Activated T-cell treated with anti-CD3 and anti-CD28 coated beads for 24 hours (primary cell): ENCODE measurements at regions not wholly inside any gene's neighbourhood (a gene's known extent, or its start where the extent isn't known, plus 50 kb on each side); places are given as distances from the start of the nearest gene placed in this dataset.
A peak's percentile ranks its signal among the peaks of the same experiment; 100 is the strongest.
"Not testable (repeated sequence)": the region's sequence is repeated elsewhere in the genome, so short reads cannot be mapped to it uniquely, and the experiment has no call there.

Experiments used
- DNase-seq: peaks from one replicate; pipeline ENCODE4 v3.0.0-alpha.2; 2020; ENCODE audit warnings: low read depth

GRCh38 chr7:3094701-3095445, 51.2 kb upstream of the CARD11 start:
- peak; percentile 23 for DNase-seq

- no peak for DNase-seq
These were observed 54.1 kb upstream of the CARD11 start for GRCh38 chr7:3097734-3098133.

- no peak for DNase-seq
These were observed 58.5 kb upstream of the CARD11 start for GRCh38 chr7:3102159-3102558.

GRCh38 chr7:3103614-3104398, 60.1 kb upstream of the CARD11 start:
- DNase-seq, result no peak

- DNase-seq, result no peak
These were observed 62.2 kb upstream of the CARD11 start for GRCh38 chr7:3105856-3106255.

- DNase-seq, result no peak
These were observed 62.7 kb upstream of the CARD11 start for GRCh38 chr7:3106361-3106826.

- no peak for DNase-seq
These were observed 63.6 kb upstream of the CARD11 start for GRCh38 chr7:3107228-3107763.

GRCh38 chr7:3107889-3108570, 64.4 kb upstream of the CARD11 start:
- no peak for DNase-seq

GRCh38 chr7:3109311-3109915, 65.7 kb upstream of the CARD11 start:
- no peak for DNase-seq

GRCh38 chr7:3112479-3113134, 68.9 kb upstream of the CARD11 start:
- DNase-seq, result no peak

- no peak for DNase-seq
These were observed 71.2 kb upstream of the CARD11 start for GRCh38 chr7:3114917-3115316.

GRCh38 chr7:3117081-3117480, 73.4 kb upstream of the CARD11 start:
- DNase-seq, result no peak

- no peak for DNase-seq
These were observed 74.0 kb upstream of the CARD11 start for GRCh38 chr7:3117488-3118231.

GRCh38 chr7:3119352-3119927, 75.8 kb upstream of the CARD11 start:
- not testable (repeated sequence) for DNase-seq

GRCh38 chr7:3119963-3120362, 76.3 kb upstream of the CARD11 start:
- DNase-seq, result no peak

- no peak for DNase-seq
These were observed 76.8 kb upstream of the CARD11 start for GRCh38 chr7:3120513-3120912.

GRCh38 chr7:3128857-3129490, 85.3 kb upstream of the CARD11 start:
- DNase-seq, result no peak

- DNase-seq, result no peak
These were observed 90.2 kb upstream of the CARD11 start for GRCh38 chr7:3133811-3134385.

GRCh38 chr7:3134745-3135144, 91.1 kb upstream of the CARD11 start:
- DNase-seq, result no peak

- DNase-seq, result no peak
These were observed 92.0 kb upstream of the CARD11 start for GRCh38 chr7:3135626-3136025.
